SKM-1 treated with dmso at 0.1 percent for 144 hours (cell line): ENCODE measurements at regions not wholly inside any gene's neighbourhood (a gene's known extent, or its start where the extent isn't known, plus 50 kb on each side); places are given as distances from the start of the nearest gene placed in this dataset.

ENCODE experiments used
- DNase-seq: peaks from one replicate; lab custom pipeline; 2025; ENCODE audit not compliant: unreplicated experiment; lab: John Stamatoyannopoulos, UW

- no peak for DNase-seq
Measured at GRCh38 chr18:73966954-73967353, 180.7 kb downstream of the FBXO15 start.

- peak; percentile 13 for DNase-seq
Measured at GRCh38 chr18:73962256-73962655, 185.4 kb downstream of the FBXO15 start.

GRCh38 chr18:73961804-73962203 is 185.8 kb downstream of the FBXO15 start:
- DNase-seq: no peak

GRCh38 chr18:73959352-73959751 is 188.3 kb downstream of the FBXO15 start:
- no peak for DNase-seq

- no peak for DNase-seq
Measured at GRCh38 chr18:73954268-73954667, 193.4 kb downstream of the FBXO15 start.

- no peak for DNase-seq
Measured at GRCh38 chr18:73952296-73952946, 195.2 kb downstream of the FBXO15 start.

- no peak for DNase-seq
Measured at GRCh38 chr18:73950116-73950700, 197.4 kb downstream of the FBXO15 start.

- DNase-seq: no peak
Measured at GRCh38 chr18:73948497-73948896, 199.1 kb downstream of the FBXO15 start.

- no peak for DNase-seq
Measured at GRCh38 chr18:73948084-73948483, 199.6 kb downstream of the FBXO15 start.

- no peak for DNase-seq
Measured at GRCh38 chr18:73947180-73947921, 200.3 kb downstream of the FBXO15 start.

GRCh38 chr18:73945130-73945792 is 202.4 kb downstream of the FBXO15 start:
- DNase-seq: no peak

GRCh38 chr18:73944715-73945114 is 202.9 kb downstream of the FBXO15 start:
- DNase-seq: no peak

- no peak for DNase-seq
Measured at GRCh38 chr18:73943763-73944162, 203.9 kb downstream of the FBXO15 start.

GRCh38 chr18:73942956-73943355 is 204.7 kb downstream of the FBXO15 start:
- no peak for DNase-seq

- no peak for DNase-seq
Measured at GRCh38 chr18:73942081-73942625, 205.5 kb downstream of the FBXO15 start.

GRCh38 chr18:73940721-73941120 is 206.9 kb downstream of the FBXO15 start:
- no peak for DNase-seq

- DNase-seq: no peak
Measured at GRCh38 chr18:73939391-73939790, 208.2 kb downstream of the FBXO15 start.

- no peak for DNase-seq
Measured at GRCh38 chr18:73933685-73934084, 213.9 kb downstream of the FBXO15 start.

- DNase-seq: no peak
Measured at GRCh38 chr18:73932976-73933375, 214.7 kb downstream of the FBXO15 start.

GRCh38 chr18:73927496-73927895 is 220.1 kb downstream of the FBXO15 start:
- no peak for DNase-seq

GRCh38 chr18:73924836-73925235 is 222.8 kb downstream of the FBXO15 start:
- no peak for DNase-seq
